Tibial nerve (tissue), 4 donors: ENCODE measurements at regions not wholly inside any gene's neighbourhood (a gene's known extent, or its start where the extent isn't known, plus 50 kb on each side); places are given as distances from the start of the nearest gene placed in this dataset.

Source experiments
- CTCF ChIP-seq, 5 experiments: fragments of 200-600 bp in 3 of 5; fragments of 450-650 bp in 2 of 5; sonication (generic) in 3 of 5; IDR thresholded peaks; one replicate each; pipeline ENCODE4 v1.5.1; 2016 to 2019; ENCODE audit warnings: antibody characterized with exemption in 5 of 5, mild to moderate bottlenecking in 3 of 5, moderate library complexity in 2 of 5
- EP300 ChIP-seq, 2 donors: sonication (generic); formaldehyde crosslinking; IDR thresholded peaks; one replicate each; pipeline ENCODE4 v1.6.1; 2017; ENCODE audit warnings: antibody characterized with exemption in 2 of 2, mild to moderate bottlenecking in 1 of 2
- POLR2A ChIP-seq, 2 donors: fragments of 450-650 bp; IDR thresholded peaks; one replicate each; pipeline ENCODE4 v1.6.1; 2017; ENCODE audit warnings: antibody characterized with exemption in 2 of 2, mild to moderate bottlenecking in 2 of 2, moderate library complexity in 2 of 2

GRCh38 chr14:56995010-56995409, 184.7 kb upstream of the OTX2 start:
- no peak for TF ChIP-seq CTCF (IDR thresholded peaks at IDR 0.05)
- TF ChIP-seq POLR2A (IDR thresholded peaks at IDR 0.05), result no peak
- no peak for TF ChIP-seq EP300 (IDR thresholded peaks at IDR 0.05)
